ENCODE measurements at regions not wholly inside any gene's neighbourhood (a gene's known extent, or its start where the extent isn't known, plus 50 kb on each side); places are given as distances from the start of the nearest gene placed in this dataset.
A peak's percentile ranks its signal among the peaks of the same experiment; 100 is the strongest.

- no peak for DNase-seq (ENCODE audit: extremely low read depth in 1 of 11, low read depth in 9 of 11, low spot score in 4 of 11)
Measured at GRCh38 chr3:94875149-94875548, 812.3 kb downstream of the NSUN3 start.

- no peak for DNase-seq (ENCODE audit: extremely low read depth in 1 of 11, low read depth in 9 of 11, low spot score in 4 of 11)
Measured at GRCh38 chr3:94887065-94887464, 824.2 kb downstream of the NSUN3 start.

- DNase-seq (ENCODE audit: extremely low read depth in 1 of 11, low read depth in 9 of 11, low spot score in 4 of 11), result no peak
Measured at GRCh38 chr3:94896994-94897393, 834.1 kb downstream of the NSUN3 start.

- no peak for DNase-seq (ENCODE audit: extremely low read depth in 1 of 11, low read depth in 9 of 11, low spot score in 4 of 11)
Measured at GRCh38 chr3:94904156-94904674, 841.4 kb downstream of the NSUN3 start.

GRCh38 chr3:94909726-94910125 lies 846.9 kb downstream of the NSUN3 start:
- DNase-seq (ENCODE audit: extremely low read depth in 1 of 11, low read depth in 9 of 11, low spot score in 4 of 11), result no peak

GRCh38 chr3:94912656-94913055 lies 849.8 kb downstream of the NSUN3 start:
- no peak for DNase-seq (ENCODE audit: extremely low read depth in 1 of 11, low read depth in 9 of 11, low spot score in 4 of 11)

- DNase-seq (ENCODE audit: extremely low read depth in 1 of 11, low read depth in 9 of 11, low spot score in 4 of 11), result no peak
Measured at GRCh38 chr3:94927175-94927574, 864.3 kb downstream of the NSUN3 start.

GRCh38 chr3:94928921-94929320 lies 866.1 kb downstream of the NSUN3 start:
- peak in 1 of 11 donors; percentile 3 for DNase-seq (ENCODE audit: extremely low read depth in 1 of 11, low read depth in 9 of 11, low spot score in 4 of 11)

- DNase-seq (ENCODE audit: extremely low read depth in 1 of 11, low read depth in 9 of 11, low spot score in 4 of 11), result no peak
Measured at GRCh38 chr3:94935738-94936580, 873.1 kb downstream of the NSUN3 start.

- DNase-seq (ENCODE audit: extremely low read depth in 1 of 11, low read depth in 9 of 11, low spot score in 4 of 11), result no peak
Measured at GRCh38 chr3:94937980-94938379, 875.1 kb downstream of the NSUN3 start.

- no peak for DNase-seq (ENCODE audit: extremely low read depth in 1 of 11, low read depth in 9 of 11, low spot score in 4 of 11)
Measured at GRCh38 chr3:94946683-94947082, 883.8 kb downstream of the NSUN3 start.

GRCh38 chr3:94961423-94962100 lies 898.7 kb downstream of the NSUN3 start:
- DNase-seq (ENCODE audit: extremely low read depth in 1 of 11, low read depth in 9 of 11, low spot score in 4 of 11), result no peak

GRCh38 chr3:94965867-94966475 lies 903.1 kb downstream of the NSUN3 start:
- no peak for DNase-seq (ENCODE audit: extremely low read depth in 1 of 11, low read depth in 9 of 11, low spot score in 4 of 11)

GRCh38 chr3:94967196-94967595 lies 904.3 kb downstream of the NSUN3 start:
- no peak for DNase-seq (ENCODE audit: extremely low read depth in 1 of 11, low read depth in 9 of 11, low spot score in 4 of 11)

GRCh38 chr3:94968519-94968918 lies 905.7 kb downstream of the NSUN3 start:
- DNase-seq (ENCODE audit: extremely low read depth in 1 of 11, low read depth in 9 of 11, low spot score in 4 of 11), result no peak

- DNase-seq (ENCODE audit: extremely low read depth in 1 of 11, low read depth in 9 of 11, low spot score in 4 of 11), result no peak
Measured at GRCh38 chr3:94972066-94972465, 909.2 kb downstream of the NSUN3 start.

GRCh38 chr3:94978084-94978483 lies 915.2 kb downstream of the NSUN3 start:
- DNase-seq (ENCODE audit: extremely low read depth in 1 of 11, low read depth in 9 of 11, low spot score in 4 of 11), result no peak

- DNase-seq (ENCODE audit: extremely low read depth in 1 of 11, low read depth in 9 of 11, low spot score in 4 of 11), result no peak
Measured at GRCh38 chr3:94985778-94986177, 922.9 kb downstream of the NSUN3 start.

- DNase-seq (ENCODE audit: extremely low read depth in 1 of 11, low read depth in 9 of 11, low spot score in 4 of 11), result no peak
Measured at GRCh38 chr3:94990952-94991705, 928.3 kb downstream of the NSUN3 start.

Measured in renal cortex interstitium (tissue), 11 donors.